NB4 (cell line): ENCODE measurements at regions not wholly inside any gene's neighbourhood (a gene's known extent, or its start where the extent isn't known, plus 50 kb on each side); places are given as distances from the start of the nearest gene placed in this dataset.
"Not testable (repeated sequence)": the region's sequence is repeated elsewhere in the genome, so short reads cannot be mapped to it uniquely, and the experiment has no call there.

ENCODE experiments used
- DNase-seq: peaks from one replicate; pipeline ENCODE4 v3.0.0; 2010; ENCODE audit warnings: low read depth
- H3K4me3 ChIP-seq: one replicate; pipeline ENCODE4 v1.5.1; 2011; ENCODE audit warnings: mild to moderate bottlenecking, low read depth, low read length, moderate library complexity
- CTCF ChIP-seq: IDR thresholded peaks from one replicate; pipeline ENCODE4 v1.5.1; 2012; ENCODE audit warnings: low read depth, low read length
- MAX ChIP-seq: IDR thresholded peaks from 2 replicates; pipeline ENCODE4 v1.6.1; 2011; ENCODE audit warnings: low read depth, low read length
- MYC ChIP-seq: IDR thresholded peaks from 2 replicates; pipeline ENCODE4 v1.6.1; 2011; ENCODE audit warnings: low read depth, low read length
- POLR2A ChIP-seq: IDR thresholded peaks from 2 replicates; pipeline ENCODE4 v1.6.1; 2011; ENCODE audit warnings: mild to moderate bottlenecking; ENCODE audit not compliant: insufficient read length; ENCODE audit errors: extremely low read depth

GRCh38 chr2:63700271-63700670 is 111.5 kb downstream of the MDH1 start:
- TF ChIP-seq POLR2A, result no peak
- TF ChIP-seq MYC, result no peak
- no peak for TF ChIP-seq MAX
- no peak for TF ChIP-seq CTCF
- H3K4me3 ChIP-seq, result no peak overlapping the region
- DNase-seq, result no peak

- TF ChIP-seq MYC (no peak), CTCF (no peak), POLR2A (no peak), MAX (no peak)
- no peak overlapping the region for H3K4me3 ChIP-seq
- DNase-seq, result no peak
Observed at GRCh38 chr2:63701406-63701805, 112.6 kb downstream of the MDH1 start.

GRCh38 chr2:63706084-63706483 is 117.3 kb downstream of the MDH1 start:
- DNase-seq, H3K4me3 ChIP-seq: not testable (repeated sequence)

DNA sequence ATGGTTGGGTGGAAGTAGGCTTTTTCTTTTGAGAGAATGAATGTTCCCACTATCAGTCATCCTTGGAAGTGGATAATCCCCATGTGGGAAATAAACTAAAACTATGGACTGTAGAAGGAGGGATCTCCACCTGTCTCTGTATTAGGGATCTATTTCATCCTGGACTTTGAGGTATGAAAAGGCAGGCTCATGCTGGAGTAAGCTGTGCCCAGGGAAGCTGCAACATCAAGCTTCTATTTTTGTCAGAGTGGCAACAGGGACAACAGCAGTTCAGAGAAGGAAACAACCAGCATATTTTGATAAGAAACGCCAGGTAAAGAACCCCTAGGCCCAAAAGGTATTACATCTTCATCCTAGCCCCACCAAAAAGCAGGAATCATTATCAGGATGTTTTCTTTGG is 122.0 kb downstream of the MDH1 start:
- TF ChIP-seq CTCF, result no peak
- no peak for TF ChIP-seq MAX
- no peak for TF ChIP-seq POLR2A
- DNase-seq, result no peak
- H3K4me3 ChIP-seq, result no peak overlapping the region

GRCh38 chr2:63712748-63713147 is 124.0 kb downstream of the MDH1 start:
- no peak for DNase-seq
- TF ChIP-seq CTCF, result no peak
- no peak for TF ChIP-seq POLR2A
- TF ChIP-seq MYC, result no peak
- no peak for TF ChIP-seq MAX
- no peak overlapping the region for H3K4me3 ChIP-seq

GRCh38 chr2:63716146-63716545 is 125.5 kb upstream of the UGP2 start:
- no peak for TF ChIP-seq CTCF
- no peak for TF ChIP-seq MAX
- no peak for TF ChIP-seq MYC
- no peak for TF ChIP-seq POLR2A
- no peak for DNase-seq
- H3K4me3 ChIP-seq, result no peak overlapping the region

DNA sequence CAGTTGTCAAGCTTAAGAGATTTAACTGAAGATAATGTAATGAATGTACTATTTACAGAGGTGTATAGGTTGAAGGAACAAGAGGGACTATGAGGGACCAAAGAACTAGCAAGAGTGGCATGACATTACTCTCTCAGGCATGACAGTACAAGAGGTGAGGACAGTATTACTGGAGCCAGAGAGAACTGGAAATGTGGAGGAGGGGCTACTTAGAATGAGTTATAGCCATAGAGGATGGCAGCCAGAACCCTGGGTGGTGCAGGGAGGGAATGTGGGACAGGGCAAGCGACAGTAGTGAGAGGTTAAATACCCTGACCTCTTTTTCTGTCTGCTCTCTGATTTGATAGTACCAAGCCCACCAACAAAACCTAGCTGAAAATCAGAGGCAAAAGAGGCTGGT is 122.6 kb upstream of the UGP2 start:
- no peak overlapping the region for H3K4me3 ChIP-seq
- no peak for DNase-seq
- TF ChIP-seq CTCF (no peak), MAX (no peak), MYC (no peak), POLR2A (no peak)
